DMS 273 (cell line): ENCODE measurements at regions not wholly inside any gene's neighbourhood (a gene's known extent, or its start where the extent isn't known, plus 50 kb on each side); places are given as distances from the start of the nearest gene placed in this dataset.
"Not testable (repeated sequence)": the region's sequence is repeated elsewhere in the genome, so short reads cannot be mapped to it uniquely, and the experiment has no call there.

Experiments used
- DNase-seq: peaks from one replicate; lab custom pipeline; 2025; ENCODE audit not compliant: unreplicated experiment; lab: John Stamatoyannopoulos, UW

DNA sequence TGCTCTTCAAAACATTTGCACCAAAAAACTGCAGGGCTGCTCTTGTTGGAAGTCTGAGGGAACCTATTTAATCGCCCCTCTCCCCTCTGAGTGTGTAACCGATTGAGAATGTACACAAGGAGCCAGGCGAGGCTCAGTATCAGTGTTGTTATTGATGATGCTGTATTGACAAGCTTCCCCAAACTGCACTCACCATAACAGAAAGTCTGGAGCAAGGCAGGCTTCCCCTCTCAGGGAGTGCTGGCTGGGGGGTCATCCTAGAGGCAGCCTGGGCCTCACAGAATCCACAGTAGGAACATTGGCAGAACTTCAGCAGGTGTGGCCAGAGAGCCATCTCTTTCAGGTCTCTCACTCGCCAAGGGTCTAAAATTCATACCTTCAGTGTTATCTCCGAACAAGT, 58.1 kb upstream of the TUNAR start:
- DNase-seq, result no peak

DNA sequence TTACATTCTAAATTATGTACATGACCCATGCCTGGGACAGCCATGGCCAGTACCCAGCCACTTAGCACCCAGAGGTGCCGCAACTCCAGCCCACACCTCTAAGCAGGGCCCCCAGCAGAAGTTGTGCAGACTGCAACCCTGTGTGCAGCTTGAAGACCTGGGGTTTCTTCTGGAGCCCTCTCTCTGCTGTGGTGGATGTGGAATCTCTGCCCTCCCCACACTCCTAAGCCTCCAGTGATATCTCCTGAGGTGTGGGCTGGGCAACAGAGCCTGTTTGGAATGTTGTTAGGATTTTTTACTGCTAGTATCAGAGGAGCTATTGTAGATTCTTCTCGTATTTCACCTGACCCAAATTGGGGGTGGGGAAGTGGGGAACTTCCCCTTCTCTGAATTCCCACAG, 59.4 kb upstream of the TUNAR start:
- DNase-seq, result no peak

DNA sequence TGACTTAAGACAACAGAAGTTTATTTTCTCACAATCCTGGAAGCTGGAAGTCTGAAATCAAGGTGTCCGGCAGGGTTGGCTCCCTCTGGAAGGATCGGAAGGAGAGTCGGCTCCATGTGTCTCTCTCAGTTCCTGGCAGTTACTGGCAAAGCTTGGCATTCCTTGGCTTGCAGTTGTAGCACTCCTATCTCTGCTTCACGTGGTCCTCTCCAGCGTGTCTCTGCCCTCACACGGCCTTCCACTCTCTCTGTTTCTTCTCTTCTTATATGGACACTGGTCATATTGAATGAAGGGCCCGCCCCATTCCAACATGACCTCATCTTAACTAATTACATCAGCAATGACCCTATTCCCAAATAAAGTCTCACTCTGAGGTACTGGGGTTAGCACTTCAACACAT, 60.1 kb upstream of the TUNAR start:
- no peak for DNase-seq

DNA sequence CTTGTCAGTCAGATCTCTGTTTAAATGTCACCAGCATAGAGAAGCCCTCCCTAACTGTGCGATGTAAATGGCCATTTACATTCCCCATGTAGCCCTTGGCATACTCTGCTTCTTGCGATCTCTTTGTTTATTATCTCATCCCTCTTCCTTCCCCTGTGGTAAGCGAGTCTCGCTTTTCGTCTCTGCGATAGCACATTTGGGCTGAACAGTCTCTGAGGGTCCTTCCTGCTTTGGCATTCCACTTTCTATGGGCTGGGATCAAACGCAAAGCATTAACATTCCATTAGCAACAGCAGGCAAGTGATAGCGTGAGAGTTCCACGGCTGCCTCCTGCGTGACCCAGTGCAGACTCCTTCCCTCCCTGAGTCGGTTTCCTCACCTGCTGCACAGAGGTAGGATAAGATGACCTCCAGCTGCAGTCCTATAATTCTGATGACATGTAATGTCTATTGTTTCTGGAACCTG, 61.4 kb upstream of the TUNAR start:
- no peak for DNase-seq

DNA sequence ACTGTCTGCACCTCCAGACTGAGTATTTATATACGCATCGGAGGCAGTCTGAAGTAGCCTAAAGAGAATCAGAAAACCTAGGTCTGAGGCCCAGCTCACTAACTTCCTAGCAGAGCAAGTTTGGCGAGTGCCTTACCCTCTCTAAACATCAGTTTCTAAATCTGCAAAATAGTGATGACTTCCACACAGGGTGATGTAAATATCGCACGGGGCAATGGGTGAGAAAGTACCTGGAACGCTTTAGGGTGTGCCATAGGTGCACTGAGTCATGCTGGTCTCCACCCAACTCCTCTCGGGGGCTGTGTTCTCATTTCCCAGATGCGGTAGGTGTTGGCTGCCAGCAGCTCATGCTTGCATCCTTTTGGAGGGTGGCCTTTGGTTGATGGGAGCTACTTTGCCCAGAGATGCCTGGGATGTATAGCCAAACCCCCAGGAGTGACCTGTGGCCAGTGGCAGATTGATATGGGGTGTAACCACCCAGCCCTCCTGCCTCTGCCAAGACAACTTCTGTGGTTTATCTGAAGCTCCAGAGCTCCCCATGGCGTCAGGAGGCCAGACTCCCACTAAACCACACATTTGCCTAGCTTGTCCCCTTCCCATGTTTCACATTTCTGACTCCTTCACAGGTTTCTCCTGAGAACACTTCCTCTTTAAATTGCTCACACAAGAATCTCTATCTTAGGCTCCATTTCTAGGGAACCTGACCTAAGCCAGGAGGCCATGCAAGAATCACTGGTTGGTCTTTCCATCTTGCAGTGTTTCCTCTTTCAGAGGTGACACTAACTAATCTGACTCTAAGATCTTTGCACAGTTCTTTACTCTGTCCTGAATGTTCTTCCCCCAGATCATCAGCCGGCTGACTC, 62.0 kb upstream of the TUNAR start:
- DNase-seq, result no peak

DNA sequence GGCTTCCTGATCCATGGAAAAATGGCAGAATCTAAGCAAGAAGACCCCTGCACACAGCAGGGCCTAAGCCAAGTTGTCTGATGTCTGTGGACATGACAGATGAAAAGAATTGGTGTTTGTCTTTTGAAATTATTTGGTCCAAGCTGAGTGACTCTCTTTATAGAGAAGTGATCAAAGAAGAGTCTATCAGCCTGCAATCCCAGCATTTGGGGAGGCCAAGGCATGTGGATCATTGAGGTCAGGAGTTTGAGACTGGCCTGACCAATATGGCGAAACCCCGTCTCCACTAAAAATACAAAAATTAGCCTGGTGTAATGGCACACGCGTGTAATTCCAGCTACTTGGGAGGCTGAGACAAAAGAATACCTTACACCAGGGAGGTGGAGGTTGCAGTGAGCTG, 64.8 kb upstream of the TUNAR start:
- no peak for DNase-seq

DNA sequence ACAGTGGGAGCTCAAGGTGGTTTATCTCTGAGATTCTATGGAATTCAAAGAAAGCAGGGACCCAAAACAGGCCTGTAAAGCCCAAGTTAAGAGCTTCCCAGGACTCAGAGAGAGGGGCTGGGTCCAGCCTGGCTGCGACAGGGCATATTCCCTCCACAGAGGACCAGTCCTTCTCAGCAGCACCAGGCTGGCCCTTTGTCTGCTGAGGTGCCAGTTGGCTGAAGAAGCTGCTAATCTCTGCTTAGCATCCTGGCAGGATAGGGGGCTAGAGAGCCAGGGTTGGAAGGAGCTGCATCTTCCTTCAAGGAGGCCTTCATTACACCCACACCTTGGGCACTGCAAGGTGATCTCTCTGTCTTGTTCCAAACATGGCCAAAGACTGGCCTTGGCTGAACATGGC, 68.3 kb upstream of the TUNAR start:
- no peak for DNase-seq

DNA sequence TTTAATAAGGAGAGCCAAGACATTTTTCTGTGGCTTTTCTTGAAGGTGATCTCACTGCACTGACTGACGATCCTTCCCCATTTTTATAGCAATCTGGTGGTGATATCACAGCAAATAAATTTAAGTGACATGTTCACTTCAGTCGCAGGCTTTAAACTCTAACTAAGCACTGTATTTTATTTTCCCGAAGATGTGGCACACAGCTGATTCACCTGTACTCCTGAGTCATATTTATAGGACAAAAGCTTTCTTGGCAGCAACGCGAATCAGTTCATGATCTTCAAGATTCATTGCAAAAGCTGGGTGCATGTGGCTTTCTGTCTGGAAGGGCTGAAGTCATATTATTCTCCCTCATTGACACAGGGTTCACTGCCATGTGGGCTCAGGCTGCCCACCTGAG, 79.8 kb upstream of the TUNAR start:
- DNase-seq, result no peak

DNA sequence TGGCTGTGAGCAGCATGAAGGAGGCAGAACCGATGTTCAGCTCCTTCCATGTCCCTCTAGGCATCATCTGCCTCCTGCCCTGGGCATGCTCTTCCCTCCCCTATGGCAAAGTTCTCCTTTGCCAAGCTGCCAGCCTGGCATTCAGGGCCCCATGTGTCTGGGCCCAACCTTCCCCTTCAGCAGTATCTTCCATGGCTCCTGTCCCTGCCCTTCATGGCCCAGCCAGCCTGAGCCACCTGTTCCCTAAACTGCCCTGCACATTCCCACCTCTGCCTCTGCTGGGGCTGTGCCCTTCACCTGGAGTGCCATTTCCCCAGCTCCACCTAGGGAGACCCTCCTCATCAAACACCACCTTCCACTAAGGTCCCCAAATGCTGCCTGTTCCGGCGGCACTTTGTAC, 74.0 kb upstream of the TCL1A start:
- no peak for DNase-seq

DNA sequence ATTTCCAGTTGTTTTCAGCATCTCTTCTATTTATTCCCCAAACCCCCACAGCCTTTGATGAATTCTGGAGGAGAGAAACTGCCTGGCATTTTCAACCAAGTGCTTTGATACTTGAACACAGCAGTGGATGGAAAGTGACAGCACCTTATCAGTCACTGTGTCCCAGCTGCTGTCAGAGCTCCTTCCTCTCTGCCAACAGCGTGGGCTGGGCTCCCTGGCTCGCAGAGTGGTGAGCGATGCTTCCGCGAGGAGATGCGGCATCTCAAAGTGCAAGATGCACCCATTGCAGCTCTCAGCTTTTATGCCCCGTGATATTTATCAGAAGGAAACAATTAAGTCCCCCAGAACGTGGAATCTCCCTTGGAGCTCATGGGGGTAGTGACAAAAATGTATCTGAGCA, 72.6 kb upstream of the TCL1A start:
- DNase-seq, result no peak

DNA sequence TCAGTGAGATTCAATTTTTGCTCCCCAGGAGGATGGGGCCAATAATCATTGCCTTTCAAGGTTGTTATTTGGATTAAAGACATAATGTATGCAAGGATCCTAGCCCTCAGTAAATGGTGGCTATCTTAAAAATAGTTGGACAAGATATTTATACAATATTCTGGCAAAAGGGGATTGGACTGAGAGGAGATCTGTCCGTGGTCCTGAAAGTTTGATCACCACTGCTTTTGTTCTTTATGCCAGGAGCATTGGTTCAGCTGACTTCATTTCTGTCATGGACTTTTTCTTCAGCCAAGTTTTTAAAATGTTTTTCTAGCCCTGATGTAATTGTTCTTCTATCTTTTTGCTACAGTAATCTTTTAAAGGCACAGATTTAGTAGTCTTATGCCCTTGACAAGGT, 70.2 kb upstream of the TCL1A start:
- DNase-seq, result peak; percentile 43

DNA sequence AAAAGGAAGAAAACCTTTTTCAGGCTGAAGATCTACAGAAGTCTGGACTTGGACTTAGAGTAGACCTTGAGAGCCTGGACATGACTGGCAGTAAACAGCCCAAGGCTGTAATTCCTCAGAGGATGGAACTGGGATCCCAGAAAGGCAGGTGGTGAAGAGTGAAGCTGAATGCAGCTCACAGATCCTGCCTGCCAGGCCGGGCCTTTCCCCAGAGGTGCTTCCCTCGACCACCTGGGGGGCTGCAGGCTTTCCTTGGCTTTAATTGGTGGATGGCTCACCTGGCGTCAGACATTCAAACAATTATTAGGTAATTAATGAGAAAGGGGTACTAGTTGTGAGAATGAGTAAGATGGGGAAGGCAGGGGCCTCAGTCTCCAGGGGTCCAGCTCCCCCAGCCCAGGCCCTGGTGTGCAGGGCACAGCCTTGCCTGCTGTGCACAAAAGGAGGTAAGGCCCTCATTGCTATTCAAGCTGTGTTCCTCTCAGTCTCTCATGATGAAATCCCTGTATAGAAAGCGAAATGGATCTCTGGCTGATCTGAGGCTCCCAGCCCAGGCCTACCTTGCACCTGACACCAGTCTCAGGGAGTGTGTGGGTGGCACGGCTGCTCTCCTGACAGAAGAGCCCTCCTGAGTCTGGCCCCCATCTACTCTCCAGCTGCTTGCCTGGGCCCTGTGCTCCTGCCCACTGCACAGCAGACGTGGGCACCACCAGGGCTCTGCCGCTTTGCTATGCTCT, 63.0 kb upstream of the TCL1A start:
- no peak for DNase-seq

DNA sequence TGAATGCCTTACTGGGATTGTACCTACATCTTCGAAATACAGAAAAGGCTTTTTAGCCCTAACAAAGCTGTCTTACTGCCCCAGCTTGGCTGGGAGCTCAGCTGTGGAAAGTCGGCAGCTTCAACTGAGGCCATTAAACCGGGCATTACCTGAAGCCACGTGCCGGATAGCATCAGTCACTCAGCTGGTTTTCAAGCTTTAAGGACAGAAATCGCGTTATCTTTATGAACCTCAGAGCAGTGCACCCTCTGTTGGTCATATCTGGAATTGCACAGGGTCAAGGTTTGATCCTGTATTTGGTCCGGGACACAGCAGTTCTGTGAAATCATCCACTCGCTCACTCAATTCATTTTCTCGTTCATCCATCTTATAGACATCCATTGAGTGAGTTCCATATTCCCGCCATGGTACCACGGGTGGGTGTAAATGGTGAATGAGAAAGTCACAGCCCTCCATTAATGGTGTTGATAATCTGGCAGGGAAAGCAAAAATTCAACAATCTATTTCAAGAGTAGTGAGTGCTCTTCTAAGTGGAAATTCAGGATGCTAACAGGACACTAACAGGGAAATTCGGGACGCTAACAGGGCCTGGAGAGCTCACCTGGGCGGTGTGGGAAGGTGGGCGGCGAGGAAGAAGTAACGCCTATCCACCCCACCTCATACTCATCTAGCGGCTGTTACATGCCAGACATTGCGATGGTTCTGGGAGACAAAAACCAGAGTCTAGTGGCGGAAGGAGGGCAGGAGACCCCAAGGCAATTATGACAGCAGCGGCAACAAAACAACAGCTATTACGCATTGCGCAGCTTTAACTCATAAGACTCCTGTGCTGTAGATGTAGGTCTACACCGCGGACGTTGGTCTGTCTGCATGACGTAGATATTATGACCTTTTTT, 60.6 kb upstream of the TCL1A start:
- DNase-seq, result peak; percentile 80

DNA sequence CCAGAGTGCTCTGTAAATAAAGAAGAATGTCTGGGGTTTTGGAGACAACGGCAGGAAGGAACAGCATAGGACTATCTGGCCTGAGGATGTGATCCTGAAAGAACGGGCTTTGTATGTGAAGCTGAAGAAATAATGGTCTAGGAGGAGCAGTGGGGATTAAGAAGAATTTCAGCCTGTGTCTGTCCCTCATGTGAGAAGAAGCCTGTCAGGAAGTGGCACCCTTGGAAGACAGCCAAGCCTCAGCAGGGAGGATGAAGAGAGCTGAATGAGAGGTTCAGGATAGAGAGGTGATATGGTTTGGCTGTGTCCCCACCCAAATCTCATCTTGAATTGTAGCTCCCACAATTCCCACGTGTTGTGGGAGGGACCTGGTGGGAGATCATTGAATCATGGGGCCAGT, 56.9 kb upstream of the TCL1A start:
- DNase-seq, result peak; percentile 8

DNA sequence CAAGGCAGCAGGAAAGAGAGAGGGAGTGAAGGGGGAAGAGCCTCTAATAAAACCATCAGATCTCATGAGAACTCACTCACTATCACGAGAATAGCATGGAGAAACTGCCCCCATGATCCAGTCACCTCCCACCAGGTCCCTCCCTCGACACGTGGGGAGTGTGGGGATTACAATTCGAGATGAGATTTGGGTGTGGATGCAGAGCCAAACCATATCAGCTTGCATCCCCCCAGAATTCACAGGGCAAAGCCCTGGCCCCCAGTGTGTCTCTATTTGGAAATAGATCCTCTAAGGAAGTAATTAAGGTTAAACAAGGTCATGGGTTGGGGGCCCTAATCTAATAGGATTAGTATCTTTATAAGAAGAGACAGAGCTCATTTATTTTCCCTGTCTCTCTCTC, 56.1 kb upstream of the TCL1A start:
- no peak for DNase-seq

DNA sequence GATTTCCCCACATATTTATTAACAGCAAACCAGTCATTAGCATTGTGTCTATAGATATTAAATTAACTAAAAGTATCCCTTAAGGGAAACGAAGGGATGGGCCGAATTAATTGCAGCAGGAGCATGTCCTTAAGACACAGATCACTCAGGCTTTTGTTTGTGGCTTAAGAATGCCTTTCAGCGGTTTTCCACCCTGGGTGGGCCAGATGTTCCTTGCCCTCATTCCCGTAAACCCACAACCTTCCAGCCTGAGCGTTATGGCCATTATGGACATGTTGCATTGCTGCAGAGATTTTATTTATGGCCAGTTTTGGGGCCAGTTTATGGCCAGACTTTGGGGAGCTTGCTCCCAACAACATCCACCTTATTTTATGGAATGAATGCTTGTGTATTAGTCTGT, 55.5 kb upstream of the TCL1A start:
- DNase-seq, result not testable (repeated sequence)

DNA sequence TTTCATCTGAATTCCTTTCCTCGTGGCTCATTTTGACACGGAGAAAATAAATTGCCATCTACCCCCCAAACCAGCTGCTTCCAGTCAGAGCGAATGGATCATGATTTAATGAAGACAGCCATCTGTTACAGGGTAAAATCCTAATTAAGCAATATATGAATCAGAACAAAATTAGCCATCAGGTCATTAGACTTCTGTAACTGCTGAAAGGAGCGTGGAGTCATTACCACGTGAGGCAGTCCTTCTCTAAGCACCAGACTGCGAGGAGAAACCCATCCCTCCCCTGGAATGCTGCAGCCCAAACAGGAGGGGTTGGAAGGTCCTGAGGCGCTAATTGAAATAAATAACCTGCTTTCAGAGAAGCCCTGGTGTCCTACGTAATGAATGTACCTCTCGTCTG, 51.1 kb upstream of the TCL1A start:
- peak; percentile 82 for DNase-seq

DNA sequence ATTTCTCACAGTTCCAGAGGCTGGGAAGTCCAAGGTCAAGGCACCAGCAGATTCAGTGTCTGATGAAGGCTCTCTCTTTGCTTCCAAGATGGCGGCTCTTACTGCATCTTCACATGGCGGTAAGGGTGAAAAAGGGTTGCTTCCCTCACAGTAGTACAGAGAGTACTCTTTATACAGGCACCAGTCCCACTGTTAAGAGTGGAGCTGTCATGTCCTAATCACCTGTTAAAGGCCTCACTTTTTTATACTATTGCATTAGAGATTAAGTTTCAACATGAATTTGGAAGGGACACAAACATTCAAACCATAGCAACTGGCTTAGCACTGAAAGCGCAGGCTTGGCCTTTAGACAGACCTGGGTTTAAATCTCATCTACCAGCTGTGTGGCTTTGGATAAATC, 50.0 kb upstream of the TCL1A start:
- DNase-seq, result peak; percentile 33
